ENCODE measurements at regions not wholly inside any gene's neighbourhood (a gene's known extent, or its start where the extent isn't known, plus 50 kb on each side); places are given as distances from the start of the nearest gene placed in this dataset.

- no peak for TF ChIP-seq CTCF (conservative IDR thresholded peaks at IDR 0.05)
- no peak overlapping the region for H3K27ac ChIP-seq
Observed at GRCh38 chr15:96796841-96797240, 466.3 kb downstream of the NR2F2 start.

GRCh38 chr15:96801576-96802150 is 471.2 kb downstream of the NR2F2 start:
- H3K27ac ChIP-seq = no peak overlapping the region
- no peak for TF ChIP-seq CTCF (conservative IDR thresholded peaks at IDR 0.05)

- no peak for TF ChIP-seq CTCF (conservative IDR thresholded peaks at IDR 0.05)
- no peak overlapping the region for H3K27ac ChIP-seq
Observed at GRCh38 chr15:96802611-96803255, 472.2 kb downstream of the NR2F2 start.

GRCh38 chr15:96804754-96805153 is 474.3 kb downstream of the NR2F2 start:
- TF ChIP-seq CTCF (conservative IDR thresholded peaks at IDR 0.05) = no peak
- H3K27ac ChIP-seq = no peak overlapping the region

- no peak overlapping the region for H3K27ac ChIP-seq
- no peak for TF ChIP-seq CTCF (conservative IDR thresholded peaks at IDR 0.05)
Observed at GRCh38 chr15:96807361-96807760, 476.9 kb downstream of the NR2F2 start.

GRCh38 chr15:96817900-96818299 is 487.4 kb downstream of the NR2F2 start:
- H3K27ac ChIP-seq = no peak overlapping the region
- no peak for TF ChIP-seq CTCF (conservative IDR thresholded peaks at IDR 0.05)

GRCh38 chr15:96818861-96819260 is 488.4 kb downstream of the NR2F2 start:
- no peak for TF ChIP-seq CTCF (conservative IDR thresholded peaks at IDR 0.05)
- no peak overlapping the region for H3K27ac ChIP-seq
